Keratinocyte (primary cell): ENCODE measurements at regions not wholly inside any gene's neighbourhood (a gene's known extent, or its start where the extent isn't known, plus 50 kb on each side); places are given as distances from the start of the nearest gene placed in this dataset.

Experiments used
- DNase-seq: peaks from one replicate; pipeline ENCODE4 v3.0.0-alpha.2; 2011; ENCODE audit warnings: low read depth, missing footprints, low spot score
- FAIRE-seq: peaks from 2 replicates; lab custom pipeline; 2011; peaks lifted over from hg19 to GRCh38; lab: Jason Lieb, UNC
- H2AFZ ChIP-seq: 2 replicates; pipeline ENCODE4 v1.6.0; 2012; ENCODE audit warnings: low read length, control low read depth, inconsistent platforms; ENCODE audit not compliant: control insufficient read depth
- H3K27ac ChIP-seq: 2 replicates; pipeline ENCODE4 v1.5.1; 2011; ENCODE audit warnings: low read length; ENCODE audit not compliant: control insufficient read depth, insufficient read depth
- H3K27me3 ChIP-seq: 3 replicates; pipeline ENCODE4 v1.6.0; 2011; ENCODE audit warnings: low read length; ENCODE audit not compliant: control insufficient read depth, insufficient read depth; ENCODE audit errors: extremely low read depth
- H3K36me3 ChIP-seq, 2 experiments: 2 replicates in 1 of 2; 3 replicates in 1 of 2; pipeline ENCODE4 v1.5.1; 2011; ENCODE audit warnings: low read length in 2 of 2, mild to moderate bottlenecking in 1 of 2; ENCODE audit not compliant: control insufficient read depth in 2 of 2, insufficient read depth in 2 of 2; ENCODE audit errors: extremely low read depth in 1 of 2
- H3K4me1 ChIP-seq: 3 replicates; pipeline ENCODE4 v1.5.1; 2011; ENCODE audit warnings: low read length; ENCODE audit not compliant: control insufficient read depth, insufficient read depth; ENCODE audit errors: extremely low read depth
- H3K4me2 ChIP-seq: 3 replicates; pipeline ENCODE4 v1.6.0; 2011; ENCODE audit warnings: low read depth, low read length; ENCODE audit not compliant: control insufficient read depth, insufficient read depth; ENCODE audit errors: extremely low read depth
- H3K4me3 ChIP-seq, 3 experiments: fragments of 200-600 bp in 1 of 3; sonication (generic) in 1 of 3; 2 replicates in 2 of 3; 3 replicates in 1 of 3; pipeline ENCODE4 v1.5.1; 2011 to 2016; ENCODE audit warnings: low read length in 3 of 3, mild to moderate bottlenecking in 3 of 3, control low read depth in 2 of 3, inconsistent platforms in 1 of 3, low read depth in 1 of 3, mixed read lengths in 1 of 3, mixed run types in 1 of 3, moderate library complexity in 1 of 3; ENCODE audit not compliant: control insufficient read depth in 2 of 3, insufficient read depth in 2 of 3; ENCODE audit errors: extremely low read depth in 1 of 3
- H3K79me2 ChIP-seq: 2 replicates; pipeline ENCODE4 v1.6.0; 2012; ENCODE audit warnings: low read length; ENCODE audit not compliant: control insufficient read depth, insufficient read depth
- H3K9ac ChIP-seq: 3 replicates; pipeline ENCODE4 v1.6.0; 2011; ENCODE audit warnings: low read length; ENCODE audit not compliant: control insufficient read depth, insufficient read depth; ENCODE audit errors: extremely low read depth
- H3K9me1 ChIP-seq: 3 replicates; pipeline ENCODE4 v1.6.0; 2011; ENCODE audit warnings: low read length; ENCODE audit not compliant: control insufficient read depth, insufficient read depth; ENCODE audit errors: extremely low read depth
- H3K9me3 ChIP-seq: 2 replicates; pipeline ENCODE4 v1.5.1; 2012; ENCODE audit warnings: low read depth, low read length; ENCODE audit not compliant: control insufficient read depth
- H4K20me1 ChIP-seq: 3 replicates; pipeline ENCODE4 v1.6.0; 2011; ENCODE audit warnings: low read length; ENCODE audit not compliant: control insufficient read depth, insufficient read depth; ENCODE audit errors: extremely low read depth
- CTCF ChIP-seq, 3 experiments: IDR thresholded peaks in 1 of 3; conservative IDR thresholded peaks in 1 of 3; optimal IDR thresholded peaks in 1 of 3; 2 replicates in 2 of 3; 3 replicates in 1 of 3; pipeline versions ENCODE3 to v1.5.1; 2011; ENCODE audit warnings: low read length in 3 of 3, mild to moderate bottlenecking in 3 of 3, moderate library complexity in 2 of 3, control low read depth in 1 of 3, inconsistent platforms in 1 of 3; ENCODE audit not compliant: insufficient read depth in 2 of 3; ENCODE audit errors: extremely low read depth in 1 of 3
- EZH2 ChIP-seq: IDR thresholded peaks from one replicate; pipeline ENCODE4 v1.6.1; 2012; ENCODE audit warnings: inconsistent platforms, mild to moderate bottlenecking, low read length, moderate library complexity
- dilution Hi-C: fragments of 300-500 bp; cut with MboI; formaldehyde crosslinking; loops from one replicate; pipeline ENCODE4 v1.7.0; 2020; ENCODE audit warnings: low sequenced_read_pairs; ENCODE audit not compliant: extremely low pct_ligation_motif_present

GRCh38 chr21:17389311-17389710 lies 123.5 kb upstream of the CXADR start:
- Histone ChIP-seq H3K4me1 (no peaks in the 10 kb centered on the region), H3K79me2 (no peaks in the 10 kb centered on the region), H3K9me1 (no peaks in the 10 kb centered on the region), H3K9me3 (no peaks in the 10 kb centered on the region), H3K4me2 (no peak overlapping the region), H3K27me3 (no peaks in the 10 kb centered on the region), H3K36me3 (no peaks in the 10 kb centered on the region), H3K4me3 (no peak overlapping the region), H4K20me1 (no peaks in the 10 kb centered on the region), H3K27ac (no peak overlapping the region), H3K9ac (no peak overlapping the region), H2AFZ (no peak overlapping the region)
- dilution Hi-C loops = loop anchor here (25.0 kb wide), 1 partner anchor 173 kb away; no protein-coding TSS in a partner anchor
- FAIRE-seq (no peak), DNase-seq (no peak)
- no peak for TF ChIP-seq EZH2
- no peak for TF ChIP-seq CTCF (optimal IDR thresholded peaks at IDR 0.05 in 1 of 3, IDR thresholded peaks at IDR 0.05 in 1 of 3, conservative IDR thresholded peaks at IDR 0.05 in 1 of 3; ENCODE audit: extremely low read depth in 1 of 3, insufficient read depth in 2 of 3, low read length in 3 of 3)

- H3K27me3 ChIP-seq = no peaks in the 10 kb centered on the region
- H3K9me1 ChIP-seq = no peaks in the 10 kb centered on the region
- no peaks in the 10 kb centered on the region for H4K20me1 ChIP-seq
- no peaks in the 10 kb centered on the region for H3K79me2 ChIP-seq
- no peak overlapping the region for H2AFZ ChIP-seq
- H3K27ac ChIP-seq = no peak overlapping the region
- H3K9me3 ChIP-seq = no peaks in the 10 kb centered on the region
- no peak for DNase-seq
- H3K4me2 ChIP-seq = no peak overlapping the region
- dilution Hi-C loops = loop anchor here (25.0 kb wide), 1 partner anchor 172 kb away; no protein-coding TSS in a partner anchor
- FAIRE-seq = no peak
- H3K9ac ChIP-seq = no peak overlapping the region
- no peaks in the 10 kb centered on the region for H3K36me3 ChIP-seq
- no peaks in the 10 kb centered on the region for H3K4me1 ChIP-seq
- no peak for TF ChIP-seq CTCF (optimal IDR thresholded peaks at IDR 0.05 in 1 of 3, IDR thresholded peaks at IDR 0.05 in 1 of 3, conservative IDR thresholded peaks at IDR 0.05 in 1 of 3; ENCODE audit: extremely low read depth in 1 of 3, insufficient read depth in 2 of 3, low read length in 3 of 3)
- no peak for TF ChIP-seq EZH2
- no peak overlapping the region for H3K4me3 ChIP-seq
Measured at GRCh38 chr21:17390569-17390968, 122.3 kb upstream of the CXADR start.
